ENCODE measurements at regions not wholly inside any gene's neighbourhood (a gene's known extent, or its start where the extent isn't known, plus 50 kb on each side); places are given as distances from the start of the nearest gene placed in this dataset.

- no peak for TF ChIP-seq CTCF (IDR thresholded peaks at IDR 0.05; ENCODE audit: extremely low read depth, low read depth, low read length)
Observed at GRCh38 chr16:49019081-49019633, 262.5 kb downstream of the CBLN1 start.

GRCh38 chr16:49018259-49018931, 263.2 kb downstream of the CBLN1 start:
- no peaks in the 10 kb centered on the region for H3K36me3 ChIP-seq (ENCODE audit: insufficient read depth, low read length)
- no peak for DNase-seq (ENCODE audit: insufficient read length, low spot score, missing footprints)
- TF ChIP-seq CTCF (IDR thresholded peaks at IDR 0.05; ENCODE audit: extremely low read depth, low read depth, low read length) = no peak
- no peaks in the 10 kb centered on the region for H3K9me3 ChIP-seq (ENCODE audit: low read depth, low read length)
- no peak overlapping the region for H3K27ac ChIP-seq (ENCODE audit: low read depth, low read length)
- no peaks in the 10 kb centered on the region for H3K27me3 ChIP-seq (ENCODE audit: insufficient read depth, low read length)
- H3K4me3 ChIP-seq (ENCODE audit: insufficient read depth, low read length) = no peak overlapping the region
- H3K4me2 ChIP-seq (ENCODE audit: insufficient read depth, low read length) = no peak overlapping the region
- no peaks in the 10 kb centered on the region for H3K79me2 ChIP-seq (ENCODE audit: insufficient read depth, low read length)
- H2AFZ ChIP-seq (ENCODE audit: low read length) = no peak overlapping the region
- H4K20me1 ChIP-seq (ENCODE audit: insufficient read depth, low read length) = no peaks in the 10 kb centered on the region
- H3K4me1 ChIP-seq (ENCODE audit: insufficient read depth, low read length) = no peaks in the 10 kb centered on the region

More at GRCh38 chr16:49019081-49019633, 262.5 kb downstream of the CBLN1 start:
- no peak overlapping the region for H3K4me3 ChIP-seq (ENCODE audit: insufficient read depth, low read length)
- no peaks in the 10 kb centered on the region for H3K36me3 ChIP-seq (ENCODE audit: insufficient read depth, low read length)
- no peaks in the 10 kb centered on the region for H3K27me3 ChIP-seq (ENCODE audit: insufficient read depth, low read length)
- no peaks in the 10 kb centered on the region for H3K4me1 ChIP-seq (ENCODE audit: insufficient read depth, low read length)
- H3K9me3 ChIP-seq (ENCODE audit: low read depth, low read length) = no peaks in the 10 kb centered on the region
- H3K4me2 ChIP-seq (ENCODE audit: insufficient read depth, low read length) = no peak overlapping the region
- no peak overlapping the region for H2AFZ ChIP-seq (ENCODE audit: low read length)
- DNase-seq (ENCODE audit: insufficient read length, low spot score, missing footprints) = no peak
- no peaks in the 10 kb centered on the region for H4K20me1 ChIP-seq (ENCODE audit: insufficient read depth, low read length)
- H3K79me2 ChIP-seq (ENCODE audit: insufficient read depth, low read length) = no peaks in the 10 kb centered on the region
- H3K27ac ChIP-seq (ENCODE audit: low read depth, low read length) = no peak overlapping the region

GRCh38 chr16:49017501-49017900, 264.1 kb downstream of the CBLN1 start:
- H3K36me3 ChIP-seq (ENCODE audit: insufficient read depth, low read length) = no peaks in the 10 kb centered on the region
- H3K4me3 ChIP-seq (ENCODE audit: insufficient read depth, low read length) = no peak overlapping the region
- no peaks in the 10 kb centered on the region for H3K4me1 ChIP-seq (ENCODE audit: insufficient read depth, low read length)
- H3K27ac ChIP-seq (ENCODE audit: low read depth, low read length) = no peak overlapping the region
- H3K9me3 ChIP-seq (ENCODE audit: low read depth, low read length) = no peaks in the 10 kb centered on the region
- H4K20me1 ChIP-seq (ENCODE audit: insufficient read depth, low read length) = no peaks in the 10 kb centered on the region
- TF ChIP-seq CTCF (IDR thresholded peaks at IDR 0.05; ENCODE audit: extremely low read depth, low read depth, low read length) = no peak
- no peak for DNase-seq (ENCODE audit: insufficient read length, low spot score, missing footprints)
- no peak overlapping the region for H3K4me2 ChIP-seq (ENCODE audit: insufficient read depth, low read length)
- H3K27me3 ChIP-seq (ENCODE audit: insufficient read depth, low read length) = no peaks in the 10 kb centered on the region
- no peaks in the 10 kb centered on the region for H3K79me2 ChIP-seq (ENCODE audit: insufficient read depth, low read length)
- H2AFZ ChIP-seq (ENCODE audit: low read length) = no peak overlapping the region

GRCh38 chr16:49016461-49016860, 265.2 kb downstream of the CBLN1 start:
- Histone ChIP-seq H3K4me3 (ENCODE audit: insufficient read depth, low read length) (no peak overlapping the region), H3K27ac (ENCODE audit: low read depth, low read length) (no peak overlapping the region), H3K36me3 (ENCODE audit: insufficient read depth, low read length) (no peaks in the 10 kb centered on the region), H3K4me2 (ENCODE audit: insufficient read depth, low read length) (no peak overlapping the region), H3K79me2 (ENCODE audit: insufficient read depth, low read length) (no peaks in the 10 kb centered on the region), H3K9me3 (ENCODE audit: low read depth, low read length) (no peaks in the 10 kb centered on the region), H4K20me1 (ENCODE audit: insufficient read depth, low read length) (no peaks in the 10 kb centered on the region), H3K27me3 (ENCODE audit: insufficient read depth, low read length) (no peaks in the 10 kb centered on the region), H2AFZ (ENCODE audit: low read length) (no peak overlapping the region), H3K4me1 (ENCODE audit: insufficient read depth, low read length) (no peaks in the 10 kb centered on the region)
- no peak for DNase-seq (ENCODE audit: insufficient read length, low spot score, missing footprints)
- no peak for TF ChIP-seq CTCF (IDR thresholded peaks at IDR 0.05; ENCODE audit: extremely low read depth, low read depth, low read length)
